HEK293 (cell line): ENCODE measurements at regions not wholly inside any gene's neighbourhood (a gene's known extent, or its start where the extent isn't known, plus 50 kb on each side); places are given as distances from the start of the nearest gene placed in this dataset.

ENCODE experiments used
- CTCF ChIP-seq: fragments of 450-650 bp; formaldehyde crosslinking; IDR thresholded peaks from 2 replicates; pipeline ENCODE4 v1.5.1; 2016; ENCODE audit warnings: missing biosample characterization, missing genetic modification characterization
- PBX3 ChIP-seq: sonication (generic); formaldehyde crosslinking; IDR thresholded peaks from 2 replicates; pipeline ENCODE4 v1.8.1; 2022; ENCODE audit warnings: mild to moderate bottlenecking, moderate library complexity, missing genetic modification reagents
- ZNF2 ChIP-seq: fragments of 450-650 bp; formaldehyde crosslinking; IDR thresholded peaks from 2 replicates; pipeline ENCODE4 v1.5.1; 2016; ENCODE audit warnings: missing biosample characterization, missing genetic modification characterization
- ZNF830 ChIP-seq: fragments of 450-650 bp; IDR thresholded peaks from 2 replicates; pipeline ENCODE4 v1.5.0; 2018; ENCODE audit warnings: missing biosample characterization, missing genetic modification characterization, low read depth, mild to moderate bottlenecking, moderate library complexity

- TF ChIP-seq ZNF2 (tag by site-specific recombination): no peak
- TF ChIP-seq CTCF: no peak
- TF ChIP-seq PBX3: no peak
- TF ChIP-seq ZNF830: no peak
Observed at GRCh38 chr7:124179641-124180040, 146.8 kb upstream of the TMEM229A start.
